GM18951 (cell line): ENCODE measurements at regions not wholly inside any gene's neighbourhood (a gene's known extent, or its start where the extent isn't known, plus 50 kb on each side); places are given as distances from the start of the nearest gene placed in this dataset.

Source experiments
- POLR2A ChIP-seq: IDR thresholded peaks from 4 replicates; pipeline ENCODE4 v1.6.1; 2011; ENCODE audit warnings: mild to moderate bottlenecking; ENCODE audit not compliant: insufficient read length, insufficient read depth; ENCODE audit errors: extremely low read depth
- in situ Hi-C: fragments of 300-500 bp; cut with MboI; formaldehyde crosslinking; loops from one replicate; pipeline ENCODE4 v1.12.0; 2022; ENCODE audit warnings: low sequenced_read_pairs, mixed read lengths, inconsistent platforms; ENCODE audit not compliant: unreplicated experiment

GRCh38 chr16:76926042-76926441 lies 264.9 kb upstream of the MON1B start:
- TF ChIP-seq POLR2A = no peak
- in situ Hi-C loops = no loop called here

GRCh38 chr16:76926595-76926994 lies 264.4 kb upstream of the MON1B start:
- TF ChIP-seq POLR2A = no peak
- in situ Hi-C loops = no loop called here

GRCh38 chr16:76931186-76931585 lies 259.8 kb upstream of the MON1B start:
- TF ChIP-seq POLR2A = no peak

GRCh38 chr16:76932541-76933211 lies 258.3 kb upstream of the MON1B start:
- in situ Hi-C loops = no loop called here
- TF ChIP-seq POLR2A = no peak

More at GRCh38 chr16:76931186-76931585, 259.8 kb upstream of the MON1B start:
- in situ Hi-C loops = no loop called here

GRCh38 chr16:76940251-76940650 lies 250.7 kb upstream of the MON1B start:
- in situ Hi-C loops = no loop called here
- no peak for TF ChIP-seq POLR2A

- no peak for TF ChIP-seq POLR2A
- in situ Hi-C loops = no loop called here
These were observed 249.9 kb upstream of the MON1B start for GRCh38 chr16:76941113-76941512.

GRCh38 chr16:76942089-76942488 lies 248.9 kb upstream of the MON1B start:
- in situ Hi-C loops = no loop called here
- TF ChIP-seq POLR2A = no peak

- TF ChIP-seq POLR2A = no peak
- in situ Hi-C loops = no loop called here
These were observed 247.1 kb upstream of the MON1B start for GRCh38 chr16:76943921-76944320.

GRCh38 chr16:76946879-76947278 lies 244.1 kb upstream of the MON1B start:
- TF ChIP-seq POLR2A = no peak
- in situ Hi-C loops = no loop called here

- in situ Hi-C loops = no loop called here
- TF ChIP-seq POLR2A = no peak
These were observed 243.2 kb upstream of the MON1B start for GRCh38 chr16:76947749-76948148.

GRCh38 chr16:76955629-76956028 lies 235.4 kb upstream of the MON1B start:
- TF ChIP-seq POLR2A = no peak
- in situ Hi-C loops = no loop called here

- no peak for TF ChIP-seq POLR2A
These were observed 234.6 kb upstream of the MON1B start for GRCh38 chr16:76956394-76956793.

GRCh38 chr16:76956841-76957240 lies 234.1 kb upstream of the MON1B start:
- in situ Hi-C loops = no loop called here
- TF ChIP-seq POLR2A = no peak

More at GRCh38 chr16:76956394-76956793, 234.6 kb upstream of the MON1B start:
- in situ Hi-C loops = no loop called here

- TF ChIP-seq POLR2A = no peak
- in situ Hi-C loops = no loop called here
These were observed 231.8 kb upstream of the MON1B start for GRCh38 chr16:76959166-76959565.
